HepG2 (cell line): ENCODE measurements at regions not wholly inside any gene's neighbourhood (a gene's known extent, or its start where the extent isn't known, plus 50 kb on each side); places are given as distances from the start of the nearest gene placed in this dataset.

Source experiments
- ATAC-seq: fragments of 200-7000 bp; cut with Tn5 transposase; 3 replicates; pipeline ENCODE4 v1.9.1; 2020; ENCODE audit warnings: mild to moderate bottlenecking, moderate library complexity
- BruUV-seq: library from RNA; stranded (reverse); fragments of 400-500 nt; replicated peaks from 2 replicates; lab custom pipeline; 2021; lab: Mats Ljungman, UMichigan
- CTCF ChIA-PET: fragments of 300-600 bp; formaldehyde crosslinking; extraction: SDS; loops from one replicate; lab custom pipeline; 2021; ENCODE audit warnings: low total read pairs, inconsistent platforms, low intra/inter-chr PET ratio; lab: Yijun Ruan, JAX
- POLR2A ChIA-PET: fragments of 350-600 bp; sonication (Branson Sonifier 250); formaldehyde crosslinking; loops from one replicate; lab custom pipeline; 2020; ENCODE audit warnings: antibody characterized with exemption, inconsistent platforms; lab: Yijun Ruan, JAX
- DNase-seq: peaks from one replicate; pipeline ENCODE4 v3.0.0-alpha.2; 2015; ENCODE audit warnings: low spot score
- FAIRE-seq: peaks from 3 replicates; lab custom pipeline; 2011; peaks lifted over from hg19 to GRCh38; lab: Jason Lieb, UNC
- H2AFZ ChIP-seq: one replicate; pipeline ENCODE4 v1.6.1; 2011; ENCODE audit warnings: low read length, inconsistent platforms
- H3K27ac ChIP-seq: fragments of 300-600 bp; 3 replicates; pipeline ENCODE4 v1.8.0; 2011; ENCODE audit warnings: mixed run types, mild to moderate bottlenecking, mixed read lengths, low read length, inconsistent platforms; ENCODE audit not compliant: insufficient read depth; ENCODE audit errors: extremely low read length
- H3K27me3 ChIP-seq, 2 experiments: fragments of 200-600 bp in 1 of 2; 2 replicates in 1 of 2; 3 replicates in 1 of 2; pipeline versions ENCODE4 v1.6.0 to v1.8.0; 2011; ENCODE audit warnings: low read length in 2 of 2, mild to moderate bottlenecking in 2 of 2, moderate library complexity in 2 of 2, inconsistent platforms in 1 of 2; ENCODE audit not compliant: insufficient read depth in 2 of 2, control insufficient read depth in 1 of 2
- H3K36me3 ChIP-seq, 2 experiments: fragments of 200-600 bp in 1 of 2; replicated peaks in 1 of 2; 2 replicates in 1 of 2; 3 replicates in 1 of 2; pipeline versions ENCODE4 v1.5.1 to v1.8.0; 2011; ENCODE audit warnings: low read length in 2 of 2, inconsistent platforms in 1 of 2; ENCODE audit not compliant: insufficient read depth in 2 of 2, control insufficient read depth in 1 of 2
- H3K4me1 ChIP-seq: 2 replicates; pipeline ENCODE4 v1.5.1; 2012; ENCODE audit warnings: low read length, inconsistent platforms; ENCODE audit not compliant: insufficient read depth
- H3K4me2 ChIP-seq: 2 replicates; pipeline ENCODE4 v1.6.0; 2011; ENCODE audit warnings: low read depth, low read length, inconsistent platforms
- H3K4me3 ChIP-seq, 3 experiments: fragments of 200-600 bp in 1 of 3; sonication (generic), shearing (Covaris generic) in 1 of 3; replicated peaks in 1 of 3; 2 replicates each; pipeline ENCODE4 v1.5.1; 2011 to 2016; ENCODE audit warnings: low read length in 3 of 3, inconsistent platforms in 2 of 3, low read depth in 2 of 3, mild to moderate bottlenecking in 2 of 3, control low read depth in 1 of 3, mixed read lengths in 1 of 3; ENCODE audit not compliant: insufficient read depth in 1 of 3
- H3K79me2 ChIP-seq: one replicate; pipeline ENCODE4 v1.6.1; 2011; ENCODE audit warnings: low read length, inconsistent platforms; ENCODE audit not compliant: insufficient read depth
- H3K9ac ChIP-seq: 2 replicates; pipeline ENCODE4 v1.6.0; 2011; ENCODE audit warnings: mild to moderate bottlenecking, low read depth, low read length, inconsistent platforms; ENCODE audit not compliant: insufficient read depth
- H3K9me3 ChIP-seq: 2 replicates; pipeline ENCODE4 v1.5.1; 2012; ENCODE audit warnings: mild to moderate bottlenecking, low read length
- H4K20me1 ChIP-seq: 2 replicates; pipeline ENCODE4 v1.6.0; 2011; ENCODE audit warnings: inconsistent platforms, mild to moderate bottlenecking, low read length, moderate library complexity; ENCODE audit not compliant: insufficient read depth
- ATF7 ChIP-seq, 2 experiments: fragments of 450-650 bp in 1 of 2; sonication (generic) in 1 of 2; formaldehyde crosslinking in 1 of 2; IDR thresholded peaks; 2 replicates each; pipeline versions ENCODE4 v1.4.0 to v1.6.1; 2016 to 2020; ENCODE audit warnings: antibody characterized with exemption in 1 of 2, mild to moderate bottlenecking in 1 of 2, missing genetic modification reagents in 1 of 2
- GFI1 ChIP-seq: sonication (generic); formaldehyde crosslinking; IDR thresholded peaks from 2 replicates; pipeline ENCODE4 v1.5.0; 2020; ENCODE audit warnings: missing genetic modification reagents, mild to moderate bottlenecking, borderline replicate concordance
- HIVEP1 ChIP-seq: sonication (generic); formaldehyde crosslinking; IDR thresholded peaks from 2 replicates; pipeline ENCODE4 v1.4.0; 2020; ENCODE audit warnings: mild to moderate bottlenecking, missing genetic modification reagents
- TBL1XR1 ChIP-seq: fragments of 150-350 bp; IDR thresholded peaks from 2 replicates; pipeline ENCODE4 v1.6.1; 2014; ENCODE audit warnings: borderline replicate concordance, low read length; ENCODE audit not compliant: partially characterized antibody
- TGIF2 ChIP-seq: IDR thresholded peaks from 2 replicates; pipeline ENCODE4 v1.6.1; 2016; ENCODE audit warnings: control low read depth, missing compliant biosample characterization
- ZNF414 ChIP-seq: sonication (generic); formaldehyde crosslinking; IDR thresholded peaks from 2 replicates; pipeline ENCODE4 v1.5.0; 2020; ENCODE audit warnings: missing genetic modification reagents
- ZNF546 ChIP-seq: sonication (generic); formaldehyde crosslinking; conservative IDR thresholded peaks from 2 replicates; pipeline ENCODE4 v1.8.1; 2023; ENCODE audit warnings: mild to moderate bottlenecking, missing genetic modification reagents
- ZNF558 ChIP-seq: sonication (generic); formaldehyde crosslinking; IDR thresholded peaks from 2 replicates; pipeline ENCODE4 v1.9.0; 2022; ENCODE audit warnings: mild to moderate bottlenecking, missing genetic modification reagents, borderline replicate concordance
- ZNF776 ChIP-seq: sonication (generic); formaldehyde crosslinking; IDR thresholded peaks from 2 replicates; pipeline ENCODE4 v1.4.0; 2020; ENCODE audit warnings: mild to moderate bottlenecking, missing genetic modification reagents
- WGBS: methylation state at CpG from one replicate; pipeline ENCODE4 v1.1.6; 2017; ENCODE audit warnings: low lambda C conversion rate; 5-methylcytosine and 5-hydroxymethylcytosine counted together
- in situ Hi-C: cut with HindIII; loops from 2 replicates; pipeline ENCODE4 v1.10.0; 2017; ENCODE audit warnings: low pct_unique_long_range_greater_than_20kb; ENCODE audit not compliant: extremely low pct_ligation_motif_present
- intact Hi-C: fragments of 100-400 bp; cut with micrococcal nuclease; formaldehyde crosslinking; loops from one replicate; pipeline ENCODE4 v1.10.0; 2022; ENCODE audit not compliant: unreplicated experiment

GRCh38 chr14:94917041-94917600 lies 147.2 kb upstream of the GSC start:
- Histone ChIP-seq H3K4me3 (no peak overlapping the region), H3K27me3 (peaks cover 0 to 30% of the 10 kb centered on the region in 2 experiments; a peak in 3 of 5 replicates), H3K36me3 (no peaks in the 10 kb centered on the region), H3K9me3 (no peaks in the 10 kb centered on the region), H3K4me1 (no peaks in the 10 kb centered on the region), H3K4me2 (no peak overlapping the region), H3K27ac (no peak overlapping the region), H2AFZ (no peak overlapping the region), H3K9ac (no peak overlapping the region), H4K20me1 (no peaks in the 10 kb centered on the region), H3K79me2 (no peaks in the 10 kb centered on the region)
- CTCF ChIA-PET = no interaction called here
- FAIRE-seq (no peak), ATAC-seq (no peak), DNase-seq (no peak)
- in situ Hi-C loops = no loop called here
- BruUV-seq = no TSS peak
- intact Hi-C loops = no loop called here
- TF ChIP-seq TBL1XR1 (no peak), TGIF2 (CRISPR knock-in tag) (no peak), ZNF414 (CRISPR knock-in tag) (no peak), ZNF776 (CRISPR knock-in tag) (no peak), ATF7 (IDR thresholded peaks at IDR 0.05) (no peak), ATF7 (CRISPR knock-in tag; IDR thresholded peaks at IDR 0.05) (no peak)
- POLR2A ChIA-PET = no interaction called here
- 59% methylated on average over 7 of the region's 7 CpGs for WGBS

- H3K27me3 ChIP-seq = peaks cover 2 to 29% of the 10 kb centered on the region in 2 experiments; a peak in 4 of 5 replicates
- in situ Hi-C loops (no loop called here), intact Hi-C loops (no loop called here)
- ATAC-seq = no peak
- H3K36me3 ChIP-seq = no peaks in the 10 kb centered on the region
- DNase-seq = no peak
- H3K9ac ChIP-seq = no peak overlapping the region
- WGBS = 35% methylated on average over 2 of the region's 3 CpGs
- TF ChIP-seq ZNF558 (CRISPR knock-in tag) (no peak), GFI1 (CRISPR knock-in tag) (no peak), ZNF546 (CRISPR knock-in tag) (no peak), HIVEP1 (CRISPR knock-in tag) (no peak)
- H4K20me1 ChIP-seq = no peaks in the 10 kb centered on the region
- CTCF ChIA-PET = no interaction called here
- no peaks in the 10 kb centered on the region for H3K4me1 ChIP-seq
- no peak overlapping the region for H2AFZ ChIP-seq
- POLR2A ChIA-PET = no interaction called here
- H3K9me3 ChIP-seq = no peaks in the 10 kb centered on the region
- FAIRE-seq = no peak
- H3K27ac ChIP-seq = no peak overlapping the region
- no peaks in the 10 kb centered on the region for H3K79me2 ChIP-seq
- no TSS peak for BruUV-seq
- H3K4me2 ChIP-seq = no peak overlapping the region
- H3K4me3 ChIP-seq = no peak overlapping the region
These were observed 144.3 kb upstream of the GSC start for GRCh38 chr14:94914191-94914590.
